ENCODE measurements at regions not wholly inside any gene's neighbourhood (a gene's known extent, or its start where the extent isn't known, plus 50 kb on each side); places are given as distances from the start of the nearest gene placed in this dataset.

DNA sequence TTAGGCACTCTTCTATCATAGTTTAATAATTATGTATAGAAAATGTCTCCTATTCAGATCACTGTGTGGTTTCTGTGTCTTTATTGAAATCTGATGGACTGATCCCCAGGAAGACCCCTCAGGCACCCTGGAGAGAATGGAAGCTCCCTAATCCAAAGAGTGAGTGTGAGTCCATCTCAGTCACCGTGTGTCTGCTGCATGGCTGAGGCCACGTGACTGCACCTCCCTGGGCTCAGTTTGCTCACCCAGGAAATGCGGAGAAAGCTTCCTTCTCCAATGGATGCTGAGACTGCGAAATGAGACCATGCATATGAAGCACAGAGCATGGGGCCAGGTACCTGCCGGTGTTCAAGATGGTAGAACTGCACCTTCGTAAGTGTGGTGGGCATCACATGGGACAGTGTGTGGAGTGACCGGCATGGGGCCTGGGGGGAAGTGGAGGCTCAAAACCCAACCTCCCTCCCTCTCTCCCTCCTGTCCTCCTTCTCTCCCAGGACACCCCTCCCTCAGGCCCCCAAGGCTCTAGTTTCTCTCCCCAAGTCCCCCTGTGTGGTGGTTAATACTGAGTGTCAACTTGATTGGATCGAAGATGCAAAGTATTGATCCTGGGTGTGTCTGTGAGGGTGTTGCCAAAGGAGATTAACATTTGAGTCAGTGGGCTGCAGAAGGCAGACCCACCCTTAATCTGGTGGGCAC is 557.5 kb downstream of the PTPRU start:
- Mint-ChIP-seq H3K4me3 (no peak overlapping the region), H3K27me3 (ENCODE audit: insufficient read depth) (no peaks in the 10 kb centered on the region), H3K36me3 (ENCODE audit: low read depth) (no peaks in the 10 kb centered on the region), H3K27ac (no peak overlapping the region), H3K9me3 (peaks cover 20% of the 10 kb centered on the region), H3K4me1 (no peaks in the 10 kb centered on the region)
- no peaks in the 10 kb centered on the region for H3K36me3 ChIP-seq (ENCODE audit: control insufficient read depth, insufficient read depth, low read length)
- no peak for DNase-seq
- H3K4me1 ChIP-seq (ENCODE audit: control insufficient read depth, insufficient read depth, low read length) = no peaks in the 10 kb centered on the region
- TF ChIP-seq, protein P1, sequence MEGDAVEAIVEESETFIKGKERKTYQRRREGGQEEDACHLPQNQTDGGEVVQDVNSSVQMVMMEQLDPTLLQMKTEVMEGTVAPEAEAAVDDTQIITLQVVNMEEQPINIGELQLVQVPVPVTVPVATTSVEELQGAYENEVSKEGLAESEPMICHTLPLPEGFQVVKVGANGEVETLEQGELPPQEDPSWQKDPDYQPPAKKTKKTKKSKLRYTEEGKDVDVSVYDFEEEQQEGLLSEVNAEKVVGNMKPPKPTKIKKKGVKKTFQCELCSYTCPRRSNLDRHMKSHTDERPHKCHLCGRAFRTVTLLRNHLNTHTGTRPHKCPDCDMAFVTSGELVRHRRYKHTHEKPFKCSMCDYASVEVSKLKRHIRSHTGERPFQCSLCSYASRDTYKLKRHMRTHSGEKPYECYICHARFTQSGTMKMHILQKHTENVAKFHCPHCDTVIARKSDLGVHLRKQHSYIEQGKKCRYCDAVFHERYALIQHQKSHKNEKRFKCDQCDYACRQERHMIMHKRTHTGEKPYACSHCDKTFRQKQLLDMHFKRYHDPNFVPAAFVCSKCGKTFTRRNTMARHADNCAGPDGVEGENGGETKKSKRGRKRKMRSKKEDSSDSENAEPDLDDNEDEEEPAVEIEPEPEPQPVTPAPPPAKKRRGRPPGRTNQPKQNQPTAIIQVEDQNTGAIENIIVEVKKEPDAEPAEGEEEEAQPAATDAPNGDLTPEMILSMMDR (conservative IDR thresholded peaks at IDR 0.05) = no peak
- no peak overlapping the region for H3K27ac ChIP-seq (ENCODE audit: low read depth, low read length)
- no peaks in the 10 kb centered on the region for H3K27me3 ChIP-seq (ENCODE audit: control insufficient read depth, insufficient read depth, low read length, poor library complexity, severe bottlenecking)
- peaks cover 4% of the 10 kb centered on the region for H3K9me3 ChIP-seq (ENCODE audit: control insufficient read depth, low read length)
- no peak overlapping the region for H3K4me3 ChIP-seq (ENCODE audit: low read length)
- no peak overlapping the region for H3K9ac ChIP-seq (ENCODE audit: extremely low read depth, low read length, poor library complexity, severe bottlenecking)
- WGBS, 2 experiments (ENCODE audit: insufficient coverage in 1 of 2, insufficient read length in 1 of 2) = 78 to 87% methylated on average over 6 to 8 of the region's 8 CpGs

DNA sequence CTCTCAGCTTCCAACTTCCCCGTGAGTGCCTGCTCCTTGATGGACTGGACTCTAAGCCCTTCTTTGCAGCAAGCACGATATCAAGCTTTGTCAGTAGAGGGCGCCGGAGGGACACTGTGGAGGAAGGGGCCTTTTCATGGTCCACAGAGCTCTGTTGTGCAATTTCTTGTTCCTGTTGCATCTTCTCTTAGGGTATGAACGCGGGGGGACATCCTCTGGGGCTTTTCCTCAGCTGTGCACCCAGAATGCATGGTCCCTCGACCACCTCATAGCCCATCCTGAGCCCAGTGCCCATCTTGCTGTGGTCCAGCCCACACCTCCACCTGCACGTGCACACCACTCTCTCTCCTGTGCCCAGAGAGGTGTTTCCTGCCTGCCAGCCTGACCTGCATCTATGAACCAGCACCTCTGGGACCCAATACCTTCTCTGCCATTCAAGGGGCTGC is 556.8 kb downstream of the PTPRU start:
- H3K9me3 Mint-ChIP-seq = peaks cover 20% of the 10 kb centered on the region
- H3K9me3 ChIP-seq (ENCODE audit: control insufficient read depth, low read length) = peaks cover 4% of the 10 kb centered on the region
- no peaks in the 10 kb centered on the region for H3K4me1 ChIP-seq (ENCODE audit: control insufficient read depth, insufficient read depth, low read length)
- H3K27me3 ChIP-seq (ENCODE audit: control insufficient read depth, insufficient read depth, low read length, poor library complexity, severe bottlenecking) = no peaks in the 10 kb centered on the region
- H3K36me3 ChIP-seq (ENCODE audit: control insufficient read depth, insufficient read depth, low read length) = no peaks in the 10 kb centered on the region
- no peak overlapping the region for H3K9ac ChIP-seq (ENCODE audit: extremely low read depth, low read length, poor library complexity, severe bottlenecking)
- H3K27ac ChIP-seq (ENCODE audit: low read depth, low read length) = no peak overlapping the region
- H3K4me3 Mint-ChIP-seq = no peak overlapping the region
- peak; percentile 97 for DNase-seq
- TF ChIP-seq, protein P1 (conservative IDR thresholded peaks at IDR 0.05) = peak; percentile 88
- 7 to 21% methylated on average over 4 to 8 of the region's 8 CpGs for WGBS, 2 experiments (ENCODE audit: insufficient coverage in 1 of 2, insufficient read length in 1 of 2)
- no peak overlapping the region for H3K4me3 ChIP-seq (ENCODE audit: low read length)
- H3K36me3 Mint-ChIP-seq (ENCODE audit: low read depth) = no peaks in the 10 kb centered on the region
- H3K27me3 Mint-ChIP-seq (ENCODE audit: insufficient read depth) = no peaks in the 10 kb centered on the region
- no peak overlapping the region for H3K27ac Mint-ChIP-seq
- H3K4me1 Mint-ChIP-seq = no peaks in the 10 kb centered on the region

DNA sequence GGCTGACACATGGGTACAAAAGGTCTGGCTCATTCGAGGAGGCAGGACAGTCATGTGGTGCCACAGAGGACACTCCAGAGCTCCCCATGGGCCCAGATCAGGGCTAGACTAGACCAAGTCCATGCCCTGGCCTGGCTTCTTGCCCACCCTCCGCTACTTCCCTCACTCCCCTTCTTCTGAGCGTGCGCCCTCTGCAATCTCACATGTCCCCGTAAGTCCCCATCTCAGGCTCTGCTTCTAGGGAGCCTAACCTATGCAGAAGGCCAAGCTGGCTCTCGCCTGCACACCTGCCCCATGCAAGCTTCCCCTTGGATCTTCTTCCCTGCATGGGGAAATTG is 553.6 kb downstream of the PTPRU start:
- H3K4me1 ChIP-seq (ENCODE audit: control insufficient read depth, insufficient read depth, low read length) = no peaks in the 10 kb centered on the region
- H3K9me3 ChIP-seq (ENCODE audit: control insufficient read depth, low read length) = no peaks in the 10 kb centered on the region
- Mint-ChIP-seq H3K4me1 (no peaks in the 10 kb centered on the region), H3K9me3 (no peaks in the 10 kb centered on the region), H3K4me3 (no peak overlapping the region), H3K27ac (no peak overlapping the region), H3K27me3 (ENCODE audit: insufficient read depth) (no peaks in the 10 kb centered on the region), H3K36me3 (ENCODE audit: low read depth) (no peaks in the 10 kb centered on the region)
- 88 to 92% methylated on average over 4 to 6 of the region's 6 CpGs for WGBS, 2 experiments (ENCODE audit: insufficient coverage in 1 of 2, insufficient read length in 1 of 2)
- H3K36me3 ChIP-seq (ENCODE audit: control insufficient read depth, insufficient read depth, low read length) = no peaks in the 10 kb centered on the region
- no peak overlapping the region for H3K9ac ChIP-seq (ENCODE audit: extremely low read depth, low read length, poor library complexity, severe bottlenecking)
- TF ChIP-seq, protein P1 (conservative IDR thresholded peaks at IDR 0.05) = no peak
- DNase-seq = no peak
- H3K27me3 ChIP-seq (ENCODE audit: control insufficient read depth, insufficient read depth, low read length, poor library complexity, severe bottlenecking) = no peaks in the 10 kb centered on the region
- no peak overlapping the region for H3K4me3 ChIP-seq (ENCODE audit: low read length)
- no peak overlapping the region for H3K27ac ChIP-seq (ENCODE audit: low read depth, low read length)

Data from endodermal cell (in vitro differentiated cells).